SK-N-SH (cell line): ENCODE measurements at regions not wholly inside any gene's neighbourhood (a gene's known extent, or its start where the extent isn't known, plus 50 kb on each side); places are given as distances from the start of the nearest gene placed in this dataset.

Source experiments
- CTCF ChIA-PET: fragments of 300-600, 350-600 bp; formaldehyde crosslinking; extraction: SDS; loops from one replicate; lab custom pipeline; 2021; lab: Yijun Ruan, JAX
- POLR2A ChIA-PET: fragments of 350-600 bp; sonication (Branson Sonifier 250); formaldehyde crosslinking; extraction: SDS; loops from one replicate; lab custom pipeline; 2020; ENCODE audit warnings: antibody characterized with exemption, inconsistent platforms; lab: Yijun Ruan, JAX
- DNase-seq: peaks from one replicate; pipeline ENCODE4 v3.0.0; 2012
- H2AFZ ChIP-seq: fragments of 200-600 bp; sonication (generic); 2 replicates; pipeline ENCODE4 v1.8.1; 2016; ENCODE audit warnings: antibody characterized with exemption, mild to moderate bottlenecking, low read depth
- H3F3A ChIP-seq: fragments of 200-600 bp; sonication (generic); replicated peaks from 2 replicates; pipeline ENCODE3; 2016; ENCODE audit warnings: antibody characterized with exemption, mild to moderate bottlenecking; ENCODE audit not compliant: insufficient read depth
- H3K27ac ChIP-seq, 2 experiments: fragments of 200-500 bp in 1 of 2; fragments of 200-600 bp in 1 of 2; sonication (Bioruptor generic) in 1 of 2; sonication (generic), shearing (Covaris generic) in 1 of 2; 2 replicates each; pipeline versions ENCODE4 v1.5.1 to v1.6.1; 2014 to 2016; ENCODE audit warnings: low read depth in 2 of 2, inconsistent platforms in 1 of 2, low read length in 1 of 2, mild to moderate bottlenecking in 1 of 2, mixed read lengths in 1 of 2
- H3K27me3 ChIP-seq: fragments of 200-600 bp; sonication (generic), shearing (Covaris generic); 2 replicates; pipeline ENCODE4 v1.6.1; 2016; ENCODE audit warnings: mixed run types; ENCODE audit not compliant: insufficient read depth
- H3K36me3 ChIP-seq, 2 experiments: fragments of 200-500 bp in 1 of 2; fragments of 200-600 bp in 1 of 2; sonication (Bioruptor generic) in 1 of 2; sonication (generic) in 1 of 2; replicated peaks in 1 of 2; 2 replicates each; pipeline versions ENCODE3 to v1.5.1; 2014 to 2016; ENCODE audit warnings: low read length in 1 of 2, mild to moderate bottlenecking in 1 of 2; ENCODE audit not compliant: insufficient read depth in 2 of 2, control insufficient read depth in 1 of 2
- H3K4me1 ChIP-seq, 2 experiments: fragments of 200-500 bp in 1 of 2; fragments of 200-600 bp in 1 of 2; sonication (Bioruptor generic) in 1 of 2; sonication (generic), shearing (Covaris generic) in 1 of 2; 2 replicates each; pipeline versions ENCODE4 v1.5.1 to v1.6.1; 2014 to 2016; ENCODE audit warnings: low read depth in 1 of 2, low read length in 1 of 2, mixed run types in 1 of 2; ENCODE audit not compliant: insufficient read depth in 2 of 2, control insufficient read depth in 1 of 2
- H3K4me2 ChIP-seq: fragments of 200-600 bp; sonication (generic), shearing (Covaris generic); 2 replicates; pipeline ENCODE4 v1.6.1; 2017; ENCODE audit warnings: mixed run types
- H3K4me3 ChIP-seq, 2 experiments: fragments of 200-500 bp in 1 of 2; fragments of 200-600 bp in 1 of 2; sonication (Bioruptor generic) in 1 of 2; sonication (generic), shearing (Covaris generic) in 1 of 2; 2 replicates each; pipeline versions ENCODE4 v1.5.1 to v1.8.1; 2014 to 2016; ENCODE audit warnings: low read depth in 2 of 2, inconsistent platforms in 1 of 2, low read length in 1 of 2, mild to moderate bottlenecking in 1 of 2, mixed read lengths in 1 of 2, moderate library complexity in 1 of 2
- H3K79me2 ChIP-seq: fragments of 200-600 bp; sonication (generic); 2 replicates; pipeline ENCODE4 v1.8.1; 2017; ENCODE audit warnings: mild to moderate bottlenecking; ENCODE audit not compliant: insufficient read depth
- H3K9ac ChIP-seq: fragments of 200-600 bp; sonication (generic); 2 replicates; pipeline ENCODE4 v1.6.1; 2017; ENCODE audit warnings: mixed run types
- H3K9me2 ChIP-seq: fragments of 200-600 bp; sonication (generic); 2 replicates; pipeline ENCODE4 v1.6.1; 2017; ENCODE audit warnings: mixed run types
- H3K9me3 ChIP-seq: fragments of 200-600 bp; sonication (generic); 2 replicates; pipeline ENCODE4 v1.6.1; 2017; ENCODE audit warnings: mixed run types, mild to moderate bottlenecking, moderate library complexity
- H4K20me1 ChIP-seq: fragments of 200-600 bp; sonication (generic); 2 replicates; pipeline ENCODE4 v1.6.1; 2017; ENCODE audit warnings: mild to moderate bottlenecking, mixed run types; ENCODE audit not compliant: insufficient read depth
- CHD2 ChIP-seq: fragments of 150-350 bp; IDR thresholded peaks from 2 replicates; pipeline ENCODE4 v1.6.1; 2018; ENCODE audit warnings: low read length; ENCODE audit not compliant: partially characterized antibody
- ELF1 ChIP-seq: IDR thresholded peaks from 2 replicates; pipeline ENCODE4 v1.4.0; 2012
- EZH2phosphoT487 ChIP-seq: fragments of 200-600 bp; sonication (generic); IDR thresholded peaks from 2 replicates; pipeline ENCODE4 v1.6.1; 2017; ENCODE audit warnings: low read depth, mixed run types, mild to moderate bottlenecking, antibody characterized with exemption, moderate library complexity, borderline replicate concordance
- FOSL2 ChIP-seq: IDR thresholded peaks from 2 replicates; pipeline ENCODE4 v1.4.0; 2012; ENCODE audit warnings: low read depth, mild to moderate bottlenecking, moderate library complexity, borderline replicate concordance
- FOXJ3 ChIP-seq: sonication (generic); formaldehyde crosslinking; IDR thresholded peaks from 2 replicates; pipeline ENCODE4 v1.5.1; 2020; ENCODE audit warnings: mild to moderate bottlenecking, missing genetic modification reagents
- GATA2 ChIP-seq: sonication (generic); formaldehyde crosslinking; IDR thresholded peaks from 2 replicates; pipeline ENCODE4 v1.5.0; 2020; ENCODE audit warnings: mild to moderate bottlenecking, missing genetic modification reagents
- MAX ChIP-seq: IDR thresholded peaks from 2 replicates; pipeline ENCODE4 v1.4.0; 2012; ENCODE audit warnings: low read depth
- MEF2A ChIP-seq: IDR thresholded peaks from 2 replicates; pipeline ENCODE4 v1.4.0; 2012; ENCODE audit warnings: low read depth, borderline replicate concordance
- NRF1 ChIP-seq: IDR thresholded peaks from 2 replicates; pipeline ENCODE4 v1.6.1; 2012; ENCODE audit warnings: low read depth, mild to moderate bottlenecking, low read length
- PBX3 ChIP-seq: IDR thresholded peaks from 2 replicates; pipeline ENCODE4; 2012
- RCOR1 ChIP-seq: fragments of 150-350 bp; IDR thresholded peaks from 2 replicates; pipeline ENCODE4 v1.6.1; 2017; ENCODE audit warnings: antibody characterized with exemption, low read length
- RXRA ChIP-seq: IDR thresholded peaks from 2 replicates; pipeline ENCODE4 v1.4.0; 2012; ENCODE audit warnings: low read depth, mild to moderate bottlenecking, borderline replicate concordance
- SMC3 ChIP-seq: IDR thresholded peaks from 2 replicates; pipeline ENCODE4 v1.6.1; 2012; ENCODE audit warnings: low read depth, low read length, improper control_type of control experiment
- TAF1 ChIP-seq: IDR thresholded peaks from 2 replicates; pipeline ENCODE4 v1.6.1; 2012; ENCODE audit warnings: low read depth, mild to moderate bottlenecking, low read length, moderate library complexity, borderline replicate concordance
- TCF12 ChIP-seq: IDR thresholded peaks from 2 replicates; pipeline ENCODE4 v1.4.0; 2012
- WGBS: methylation state at CpG from one replicate; pipeline ENCODE4 v1.1.6; 2017; ENCODE audit warnings: low lambda C conversion rate; 5-methylcytosine and 5-hydroxymethylcytosine counted together

GRCh38 chr18:22567794-22568193 lies 150.1 kb upstream of the CTAGE1 start:
- no peak for TF ChIP-seq NRF1
- TF ChIP-seq GATA2: no peak
- no peak for TF ChIP-seq TAF1
- TF ChIP-seq EZH2phosphoT487: no peak
- TF ChIP-seq TCF12: no peak
- TF ChIP-seq ELF1: no peak
- TF ChIP-seq FOSL2: no peak
- TF ChIP-seq SMC3: no peak
- TF ChIP-seq FOXJ3 (CRISPR knock-in tag): no peak
- no peak for TF ChIP-seq RCOR1
- no peak for TF ChIP-seq CHD2
- no peak for TF ChIP-seq MAX
- TF ChIP-seq RXRA: no peak
- H3K9me3 ChIP-seq: no peaks in the 10 kb centered on the region
- H3K9ac ChIP-seq: no peak overlapping the region
- H3K36me3 ChIP-seq: no peaks in the 10 kb centered on the region
- H3K27ac ChIP-seq: no peak overlapping the region
- H3K4me1 ChIP-seq: peaks cover 0 to 6% of the 10 kb centered on the region in 2 experiments; a peak in 2 of 4 replicates
- no peak for DNase-seq
- no peak overlapping the region for H2AFZ ChIP-seq
- no peak overlapping the region for H3K4me3 ChIP-seq
- ChIA-PET CTCF (no interaction called here), POLR2A (no interaction called here)
- H3K9me2 ChIP-seq: no peaks in the 10 kb centered on the region
- H3K4me2 ChIP-seq: no peak overlapping the region
- H3K79me2 ChIP-seq: no peaks in the 10 kb centered on the region
- no peaks in the 10 kb centered on the region for H3F3A ChIP-seq
- H3K27me3 ChIP-seq: peaks cover 32% of the 10 kb centered on the region
- no peaks in the 10 kb centered on the region for H4K20me1 ChIP-seq

- no peak for DNase-seq
- no peak overlapping the region for H2AFZ ChIP-seq
- peaks cover 26% of the 10 kb centered on the region for H3K27me3 ChIP-seq
- H3K4me1 ChIP-seq: peaks cover 0 to 6% of the 10 kb centered on the region in 2 experiments; a peak in 2 of 4 replicates
- no peaks in the 10 kb centered on the region for H3K9me2 ChIP-seq
- no peak overlapping the region for H3K4me3 ChIP-seq
- H3K9me3 ChIP-seq: no peaks in the 10 kb centered on the region
- no peaks in the 10 kb centered on the region for H4K20me1 ChIP-seq
- no peaks in the 10 kb centered on the region for H3K36me3 ChIP-seq
- no peaks in the 10 kb centered on the region for H3K79me2 ChIP-seq
- 7% methylated on average over 4 of the region's 4 CpGs for WGBS
- POLR2A ChIA-PET: no interaction called here
- no peak overlapping the region for H3K9ac ChIP-seq
- CTCF ChIA-PET: no interaction called here
- no peak overlapping the region for H3K4me2 ChIP-seq
- no peak overlapping the region for H3K27ac ChIP-seq
- no peaks in the 10 kb centered on the region for H3F3A ChIP-seq
- TF ChIP-seq TAF1 (no peak), PBX3 (no peak), MEF2A (no peak)
Observed at GRCh38 chr18:22570492-22570891, 152.8 kb upstream of the CTAGE1 start.
